ENCODE measurements at regions not wholly inside any gene's neighbourhood (a gene's known extent, or its start where the extent isn't known, plus 50 kb on each side); places are given as distances from the start of the nearest gene placed in this dataset.
"Not testable (repeated sequence)": the region's sequence is repeated elsewhere in the genome, so short reads cannot be mapped to it uniquely, and the experiment has no call there.

GRCh38 chr15:26049900-26050657 is 187.0 kb upstream of the ATP10A start:
- no peak for FAIRE-seq
- DNase-seq (ENCODE audit: extremely low spot score, insufficient read length, low read depth) = no peak

DNA sequence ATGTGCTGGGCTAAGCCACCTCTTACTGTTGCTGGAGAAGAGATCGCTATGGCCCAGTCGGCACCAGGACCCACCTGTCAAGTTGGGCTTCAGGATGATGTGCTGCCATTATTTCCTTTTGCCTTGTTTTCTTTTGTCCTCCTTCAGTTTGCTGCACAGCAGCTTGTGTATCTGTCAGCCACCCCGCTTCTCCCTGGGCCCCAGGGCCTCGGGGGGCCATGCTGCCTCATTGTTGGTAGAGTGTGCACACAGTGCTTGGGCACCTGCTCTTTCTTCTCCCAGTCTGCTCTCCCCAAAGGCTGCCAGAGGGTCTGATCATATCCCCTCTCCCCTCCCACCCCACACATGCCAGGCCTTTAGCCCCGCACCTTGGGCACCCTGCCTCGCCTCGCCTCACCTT is 185.5 kb upstream of the ATP10A start:
- FAIRE-seq (no peak), DNase-seq (ENCODE audit: extremely low spot score, insufficient read length, low read depth) (no peak)

- no peak for DNase-seq (ENCODE audit: extremely low spot score, insufficient read length, low read depth)
- no peak for FAIRE-seq
These were observed 182.4 kb upstream of the ATP10A start for GRCh38 chr15:26045516-26045915.

DNA sequence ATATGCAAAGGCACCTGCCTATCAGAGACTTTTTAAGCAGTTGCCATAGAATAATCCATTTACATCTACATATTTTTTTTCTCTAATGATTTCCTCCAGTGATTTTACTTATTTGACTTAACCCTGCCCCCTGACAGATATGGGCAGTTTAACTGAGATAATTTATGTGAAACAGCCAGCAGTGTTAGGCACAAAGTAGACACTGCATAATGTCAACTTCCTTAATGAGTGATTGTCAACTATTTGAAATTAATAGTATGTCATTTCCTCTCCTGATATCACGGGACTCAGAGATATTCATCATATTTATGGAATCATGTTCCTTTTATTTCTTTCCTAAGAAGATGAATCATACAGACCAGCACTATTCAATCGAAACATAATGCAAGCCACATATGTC is 179.9 kb upstream of the ATP10A start:
- no peak for FAIRE-seq
- no peak for DNase-seq (ENCODE audit: extremely low spot score, insufficient read length, low read depth)

DNA sequence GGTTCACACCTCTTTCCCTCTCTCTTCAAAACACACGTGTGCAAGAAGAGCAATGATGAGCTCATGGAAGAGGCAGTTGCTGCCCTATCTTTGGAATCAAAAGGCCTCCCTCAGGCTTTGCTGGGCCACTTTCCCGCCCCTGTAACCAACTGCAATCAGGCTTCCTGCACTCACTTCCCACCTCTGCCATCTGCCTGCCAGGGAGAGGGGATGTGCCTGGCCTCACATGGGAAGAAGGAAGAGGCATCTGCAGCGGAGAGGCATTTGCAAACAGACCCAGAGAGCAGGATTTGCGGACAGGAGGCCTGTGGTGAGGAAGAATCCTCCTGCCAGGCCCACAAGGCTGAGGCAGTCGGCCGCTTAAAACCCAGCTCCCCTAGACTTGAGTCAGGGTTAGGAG is 175.6 kb upstream of the ATP10A start:
- FAIRE-seq (no peak), DNase-seq (ENCODE audit: extremely low spot score, insufficient read length, low read depth) (no peak)

GRCh38 chr15:26037369-26037768 is 174.2 kb upstream of the ATP10A start:
- DNase-seq (ENCODE audit: extremely low spot score, insufficient read length, low read depth) (no peak), FAIRE-seq (no peak)

DNA sequence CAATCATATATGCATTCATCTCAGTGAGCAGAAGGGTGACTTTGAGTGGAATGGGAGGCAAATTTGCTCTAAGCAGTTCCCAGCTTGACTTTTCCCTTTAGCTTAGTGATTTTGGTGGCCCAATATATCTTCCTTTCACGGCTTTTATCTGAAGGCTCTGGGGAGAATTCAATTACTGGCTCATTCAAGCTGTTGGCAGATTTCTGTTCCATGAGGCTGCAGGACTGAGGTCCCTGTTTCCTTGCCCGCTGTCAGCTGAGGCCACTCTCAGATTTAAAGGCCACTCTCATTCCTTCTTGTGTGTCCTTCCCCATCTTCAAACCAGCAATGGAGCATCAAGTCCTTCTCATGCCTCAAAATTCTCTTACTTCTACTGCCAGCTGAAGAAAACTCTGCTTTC is 170.4 kb upstream of the ATP10A start:
- FAIRE-seq (no peak), DNase-seq (ENCODE audit: extremely low spot score, insufficient read length, low read depth) (no peak)

- DNase-seq (ENCODE audit: extremely low spot score, insufficient read length, low read depth) = no peak
- no peak for FAIRE-seq
These were observed 169.2 kb upstream of the ATP10A start for GRCh38 chr15:26032162-26032846.

GRCh38 chr15:26029586-26029985 is 166.5 kb upstream of the ATP10A start:
- not testable (repeated sequence) for FAIRE-seq; DNase-seq (ENCODE audit: extremely low spot score, insufficient read length, low read depth)

- no peak for DNase-seq (ENCODE audit: extremely low spot score, insufficient read length, low read depth)
- FAIRE-seq = no peak
These were observed 166.0 kb upstream of the ATP10A start for GRCh38 chr15:26029146-26029545.

GRCh38 chr15:26028086-26028740 is 165.1 kb upstream of the ATP10A start:
- no peak for DNase-seq (ENCODE audit: extremely low spot score, insufficient read length, low read depth)
- FAIRE-seq = no peak

DNA sequence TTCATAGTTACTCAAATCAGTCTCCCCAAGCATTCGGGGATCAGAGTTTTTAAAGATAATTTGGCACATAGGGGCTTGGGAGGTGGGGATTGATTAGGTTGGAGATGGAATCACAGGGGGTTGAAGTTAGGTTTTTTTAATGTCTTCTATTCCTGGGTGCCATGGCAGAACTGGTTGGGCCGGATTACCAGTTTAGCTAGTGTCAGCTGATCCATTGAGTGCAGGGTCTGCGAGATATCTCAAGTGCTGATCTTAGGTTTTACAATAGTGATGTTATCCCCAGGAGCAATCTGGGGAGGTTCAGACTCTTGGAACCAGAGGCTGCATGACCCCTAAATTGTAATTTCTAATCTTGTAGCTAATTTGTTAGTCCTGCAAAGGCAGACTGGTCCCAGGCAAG is 163.5 kb upstream of the ATP10A start:
- FAIRE-seq; DNase-seq (ENCODE audit: extremely low spot score, insufficient read length, low read depth): not testable (repeated sequence)

- DNase-seq (ENCODE audit: extremely low spot score, insufficient read length, low read depth) (no peak), FAIRE-seq (no peak)
These were observed 161.1 kb upstream of the ATP10A start for GRCh38 chr15:26024241-26024640.

DNA sequence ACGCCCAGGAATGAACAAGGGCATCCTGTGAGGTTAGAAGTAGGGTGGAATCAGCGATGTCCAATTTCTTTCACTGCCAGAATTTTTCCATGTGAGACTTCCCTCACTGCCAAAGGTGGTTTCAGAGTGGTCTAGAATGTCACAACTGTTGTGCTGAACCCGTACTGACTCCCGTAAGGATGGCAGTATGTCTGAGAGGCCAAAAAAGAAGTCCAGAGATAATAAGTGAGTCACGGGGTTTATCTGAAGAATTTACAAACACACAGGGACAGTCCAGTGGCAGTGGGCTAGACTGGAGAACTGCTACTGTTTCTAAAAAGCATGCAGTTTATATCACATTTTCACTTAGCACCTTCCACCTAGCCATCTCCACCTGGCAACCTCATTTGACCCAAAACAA is 160.6 kb upstream of the ATP10A start:
- no peak for FAIRE-seq
- no peak for DNase-seq (ENCODE audit: extremely low spot score, insufficient read length, low read depth)

DNA sequence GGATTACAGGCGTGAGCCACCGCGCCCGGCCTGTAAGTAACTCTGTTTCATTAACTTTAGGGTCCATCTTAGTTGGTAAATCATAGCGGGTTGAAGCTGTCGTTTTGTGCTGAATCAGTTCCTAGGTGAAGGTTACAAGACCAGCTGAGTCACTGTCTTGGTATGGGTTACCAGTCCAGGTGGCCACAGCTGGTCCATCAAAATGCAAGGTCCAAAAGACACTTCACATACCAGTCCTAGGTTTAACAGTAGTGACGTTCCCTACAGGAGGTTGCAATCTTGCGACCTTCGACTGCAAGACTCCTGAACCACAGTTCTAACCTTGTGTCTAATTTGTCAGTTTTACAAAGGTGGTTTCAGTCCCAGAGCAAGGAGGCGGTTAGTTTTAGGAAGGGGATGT is 160.1 kb upstream of the ATP10A start:
- no peak for FAIRE-seq
- DNase-seq (ENCODE audit: extremely low spot score, insufficient read length, low read depth) = no peak

DNA sequence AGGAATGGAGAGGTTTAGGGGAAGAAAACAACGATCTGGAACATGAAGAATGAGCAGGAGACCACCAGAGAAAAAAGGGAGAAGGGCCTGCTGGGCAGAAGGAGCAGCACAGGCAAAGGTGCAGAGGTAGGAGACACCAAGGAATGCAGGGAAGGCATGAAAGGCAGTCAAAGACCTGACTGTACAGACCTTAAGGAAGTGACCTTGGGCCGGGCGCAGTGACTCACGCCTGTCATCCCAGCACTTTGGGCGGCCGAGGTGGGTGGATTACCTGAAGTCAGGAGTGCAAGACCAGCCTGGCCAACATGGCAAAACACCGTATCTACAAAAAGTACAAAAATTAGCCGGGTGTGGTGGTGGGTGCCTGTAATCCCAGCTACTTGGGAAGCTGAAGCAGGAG is 157.7 kb upstream of the ATP10A start:
- FAIRE-seq = no peak
- no peak for DNase-seq (ENCODE audit: extremely low spot score, insufficient read length, low read depth)

DNA sequence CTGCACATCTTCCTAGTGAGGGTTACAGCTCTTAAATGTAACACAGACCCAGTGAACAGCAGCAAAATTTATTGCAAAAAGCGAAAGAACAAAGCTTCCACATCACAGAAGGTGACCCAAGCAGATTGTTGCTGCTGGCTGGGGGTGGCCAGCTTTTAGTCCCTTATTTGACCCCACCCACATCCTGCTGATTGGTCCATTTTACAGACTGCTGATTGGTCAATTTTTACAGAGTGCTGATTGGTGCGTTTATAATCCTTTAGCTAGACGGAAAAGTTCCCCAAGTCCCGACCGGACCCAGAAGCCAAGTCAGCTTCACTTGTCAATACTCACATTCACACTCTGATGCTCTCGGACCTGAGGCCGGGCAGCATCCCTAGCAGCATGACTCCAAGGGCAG is 154.5 kb upstream of the ATP10A start:
- no peak for FAIRE-seq
- DNase-seq (ENCODE audit: extremely low spot score, insufficient read length, low read depth) = no peak

GRCh38 chr15:26015516-26016075 is 152.5 kb upstream of the ATP10A start:
- no peak for DNase-seq (ENCODE audit: extremely low spot score, insufficient read length, low read depth)
- FAIRE-seq = no peak

GRCh38 chr15:26013981-26014380 is 150.9 kb upstream of the ATP10A start:
- no peak for DNase-seq (ENCODE audit: extremely low spot score, insufficient read length, low read depth)
- FAIRE-seq = no peak

- DNase-seq (ENCODE audit: extremely low spot score, insufficient read length, low read depth) (no peak), FAIRE-seq (no peak)
These were observed 148.8 kb upstream of the ATP10A start for GRCh38 chr15:26011916-26012315.

DNA sequence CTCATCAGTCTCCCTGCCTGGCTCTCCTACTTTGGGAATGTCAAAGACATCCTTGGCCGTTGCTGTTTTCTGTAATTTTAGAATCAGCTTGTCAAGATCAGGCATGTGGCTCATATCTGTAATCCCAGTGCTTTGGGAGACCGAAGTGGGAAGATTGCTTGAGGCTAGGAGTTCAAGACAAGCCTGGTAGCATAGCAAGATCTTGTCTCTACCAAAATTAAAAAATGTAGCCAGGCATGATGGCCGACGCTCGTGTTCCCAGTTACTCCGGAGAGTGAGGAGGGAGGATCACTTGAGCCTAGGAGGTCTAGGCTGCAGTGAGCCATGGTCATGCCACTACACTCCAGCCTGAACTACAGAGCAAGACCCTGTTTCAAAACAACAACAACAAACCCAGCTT is 144.0 kb upstream of the ATP10A start:
- DNase-seq (ENCODE audit: extremely low spot score, insufficient read length, low read depth) = no peak
- FAIRE-seq = no peak
